HEK293 (cell line): ENCODE measurements at regions not wholly inside any gene's neighbourhood (a gene's known extent, or its start where the extent isn't known, plus 50 kb on each side); places are given as distances from the start of the nearest gene placed in this dataset.

Experiments used
- CTCF ChIA-PET: fragments of 350-600 bp; formaldehyde crosslinking; extraction: SDS; loops from one replicate; lab custom pipeline; 2021; ENCODE audit warnings: antibody characterized with exemption; lab: Yijun Ruan, JAX
- POLR2A ChIA-PET: fragments of 300-600 bp; formaldehyde crosslinking; extraction: SDS; loops from one replicate; lab custom pipeline; 2020; ENCODE audit warnings: antibody characterized with exemption, inconsistent platforms; lab: Yijun Ruan, JAX
- H3K27ac ChIP-seq: fragments of 200-500 bp; sonication (Bioruptor generic); 2 replicates; pipeline ENCODE4 v1.5.1; 2014; ENCODE audit warnings: low read depth, low read length, control low read depth, inconsistent platforms; ENCODE audit errors: extremely low read depth
- H3K36me3 ChIP-seq, 2 experiments: fragments of 200-500 bp in 1 of 2; sonication (Bioruptor generic) in 1 of 2; 1 replicate in 1 of 2; 2 replicates in 1 of 2; pipeline ENCODE4 v1.5.1; 2014 to 2017; ENCODE audit warnings: inconsistent platforms in 2 of 2, low read length in 2 of 2; ENCODE audit not compliant: control insufficient read depth in 2 of 2, insufficient read depth in 1 of 2
- H3K4me1 ChIP-seq: fragments of 200-500 bp; sonication (Bioruptor generic); 2 replicates; pipeline ENCODE4 v1.5.1; 2014; ENCODE audit warnings: mild to moderate bottlenecking, low read length, inconsistent platforms; ENCODE audit not compliant: control insufficient read depth, insufficient read depth
- H3K4me3 ChIP-seq: 2 replicates; pipeline ENCODE4 v1.5.1; 2011; ENCODE audit warnings: low read depth, mild to moderate bottlenecking, control low read depth, low read length, moderate library complexity
- H3K9me3 ChIP-seq: fragments of 200-500 bp; sonication (Bioruptor generic); 2 replicates; pipeline ENCODE4 v1.5.1; 2014; ENCODE audit warnings: low read depth, low read length, inconsistent platforms; ENCODE audit not compliant: control insufficient read depth, insufficient read depth
- BCL6B ChIP-seq: fragments of 450-650 bp; formaldehyde crosslinking; IDR thresholded peaks from 2 replicates; pipeline ENCODE4 v1.5.1; 2017; ENCODE audit warnings: missing biosample characterization, missing genetic modification characterization
- EGR2 ChIP-seq: fragments of 450-650 bp; formaldehyde crosslinking; IDR thresholded peaks from 2 replicates; pipeline ENCODE4 v1.5.1; 2016; ENCODE audit warnings: low read depth, missing biosample characterization, missing genetic modification characterization
- MEIS1 ChIP-seq: sonication (generic); formaldehyde crosslinking; IDR thresholded peaks from 2 replicates; pipeline ENCODE4 v1.8.1; 2022; ENCODE audit warnings: missing genetic modification reagents, mild to moderate bottlenecking, borderline replicate concordance
- OSR2 ChIP-seq: fragments of 450-650 bp; formaldehyde crosslinking; IDR thresholded peaks from 2 replicates; pipeline ENCODE4 v1.5.1; 2016; ENCODE audit warnings: missing biosample characterization, missing genetic modification characterization
- PRDM10 ChIP-seq: fragments of 450-650 bp; formaldehyde crosslinking; IDR thresholded peaks from 2 replicates; pipeline ENCODE4 v1.5.1; 2016; ENCODE audit warnings: missing biosample characterization, missing genetic modification characterization
- PRDM4 ChIP-seq: fragments of 450-650 bp; formaldehyde crosslinking; IDR thresholded peaks from 2 replicates; pipeline ENCODE4 v1.5.1; 2017; ENCODE audit warnings: missing biosample characterization, missing genetic modification characterization
- YY2 ChIP-seq: fragments of 450-650 bp; formaldehyde crosslinking; IDR thresholded peaks from 2 replicates; pipeline ENCODE4 v1.5.1; 2016; ENCODE audit warnings: missing biosample characterization, missing genetic modification characterization
- ZBTB8A ChIP-seq: fragments of 450-650 bp; formaldehyde crosslinking; IDR thresholded peaks from 2 replicates; pipeline ENCODE4 v1.5.1; 2016; ENCODE audit warnings: missing biosample characterization, missing genetic modification characterization
- ZFP3 ChIP-seq: fragments of 450-650 bp; formaldehyde crosslinking; IDR thresholded peaks from 2 replicates; pipeline ENCODE4 v1.5.1; 2016; ENCODE audit warnings: low read depth, missing biosample characterization, missing genetic modification characterization
- ZNF148 ChIP-seq: fragments of 450-650 bp; formaldehyde crosslinking; IDR thresholded peaks from 2 replicates; pipeline ENCODE4 v1.5.0; 2017; ENCODE audit warnings: missing biosample characterization, missing genetic modification characterization, borderline replicate concordance
- ZNF302 ChIP-seq: fragments of 450-650 bp; formaldehyde crosslinking; IDR thresholded peaks from 2 replicates; pipeline ENCODE4 v1.5.1; 2016; ENCODE audit warnings: missing biosample characterization, missing genetic modification characterization, low read depth
- ZNF311 ChIP-seq: fragments of 450-650 bp; formaldehyde crosslinking; IDR thresholded peaks from 2 replicates; pipeline ENCODE4 v1.5.1; 2017; ENCODE audit warnings: missing biosample characterization, missing genetic modification characterization, borderline replicate concordance
- ZNF391 ChIP-seq: fragments of 450-650 bp; formaldehyde crosslinking; IDR thresholded peaks from 2 replicates; pipeline ENCODE4 v1.5.1; 2016; ENCODE audit warnings: low read depth, missing biosample characterization, missing genetic modification characterization, borderline replicate concordance
- ZNF624 ChIP-seq: fragments of 450-650 bp; formaldehyde crosslinking; IDR thresholded peaks from 2 replicates; pipeline ENCODE4 v1.5.1; 2017; ENCODE audit warnings: missing biosample characterization, missing genetic modification characterization
- ZNF629 ChIP-seq: fragments of 450-650 bp; formaldehyde crosslinking; IDR thresholded peaks from 2 replicates; pipeline ENCODE4 v1.5.1; 2017; ENCODE audit warnings: missing biosample characterization, missing genetic modification characterization
- ZNF670 ChIP-seq: fragments of 450-650 bp; formaldehyde crosslinking; IDR thresholded peaks from 2 replicates; pipeline ENCODE4 v1.5.1; 2016; ENCODE audit warnings: missing biosample characterization, missing genetic modification characterization, low read depth
- ZNF707 ChIP-seq: fragments of 450-650 bp; formaldehyde crosslinking; IDR thresholded peaks from 2 replicates; pipeline ENCODE4 v1.5.1; 2016; ENCODE audit warnings: missing biosample characterization, missing genetic modification characterization
- ZNF791 ChIP-seq: fragments of 450-650 bp; formaldehyde crosslinking; IDR thresholded peaks from 2 replicates; pipeline ENCODE4 v1.5.1; 2016; ENCODE audit warnings: missing biosample characterization, missing genetic modification characterization
- ZSCAN4 ChIP-seq: fragments of 450-650 bp; formaldehyde crosslinking; IDR thresholded peaks from 2 replicates; pipeline ENCODE4 v1.5.1; 2017; ENCODE audit warnings: missing biosample characterization, missing genetic modification characterization

- ChIA-PET CTCF (interaction anchor here (0.7 kb wide), 1 partner anchor 14 kb away, joined by 6 read pairs; no protein-coding TSS in a partner anchor), POLR2A (no interaction called here)
- Histone ChIP-seq H3K4me1 (no peaks in the 10 kb centered on the region), H3K4me3 (no peak overlapping the region), H3K36me3 (no peaks in the 10 kb centered on the region), H3K9me3 (no peaks in the 10 kb centered on the region), H3K27ac (no peak overlapping the region)
- TF ChIP-seq YY2 (tag by site-specific recombination) (no peak), ZNF670 (no peak), ZNF148 (tag by site-specific recombination) (no peak), ZFP3 (tag by site-specific recombination) (no peak), ZNF707 (tag by site-specific recombination) (no peak), ZNF302 (no peak), ZNF311 (tag by site-specific recombination) (no peak), MEIS1 (CRISPR knock-in tag) (no peak), ZNF629 (no peak), PRDM10 (no peak), ZBTB8A (tag by site-specific recombination) (no peak), ZNF624 (tag by site-specific recombination) (no peak), OSR2 (tag by site-specific recombination) (no peak)
Measured at GRCh38 chr15:72935521-72935920, 116.7 kb upstream of the NEO1 start.

- no peaks in the 10 kb centered on the region for H3K36me3 ChIP-seq
- no peak overlapping the region for H3K4me3 ChIP-seq
- ChIA-PET POLR2A (no interaction called here), CTCF (interaction anchor here (0.7 kb wide), 1 partner anchor 13 kb away, joined by 6 read pairs; no protein-coding TSS in a partner anchor)
- H3K27ac ChIP-seq, result no peak overlapping the region
- H3K9me3 ChIP-seq, result no peaks in the 10 kb centered on the region
- H3K4me1 ChIP-seq, result no peaks in the 10 kb centered on the region
- no peak for TF ChIP-seq PRDM10
- TF ChIP-seq ZSCAN4, result no peak
- no peak for TF ChIP-seq ZNF791
- TF ChIP-seq EGR2, result no peak
- no peak for TF ChIP-seq BCL6B (tag by site-specific recombination)
- TF ChIP-seq ZNF391 (tag by site-specific recombination), result no peak
- TF ChIP-seq PRDM4 (tag by site-specific recombination), result no peak
Measured at GRCh38 chr15:72934921-72935320, 117.3 kb upstream of the NEO1 start.
